DOHH2 (cell line): ENCODE measurements at regions not wholly inside any gene's neighbourhood (a gene's known extent, or its start where the extent isn't known, plus 50 kb on each side); places are given as distances from the start of the nearest gene placed in this dataset.

ENCODE experiments used
- CTCF ChIP-seq: fragments of 200-600 bp; sonication (generic); IDR thresholded peaks from one replicate; pipeline ENCODE4 v1.5.1; 2014; ENCODE audit warnings: antibody characterized with exemption, mild to moderate bottlenecking, low read depth, low read length; ENCODE audit not compliant: poor library complexity, severe bottlenecking
- EZH2phosphoT487 ChIP-seq: fragments of 200-600 bp; sonication (generic); IDR thresholded peaks from 2 replicates; pipeline ENCODE4 v1.6.1; 2017; ENCODE audit warnings: borderline replicate concordance, mild to moderate bottlenecking, antibody characterized with exemption, low read length, moderate library complexity, mixed read lengths

GRCh38 chr15:91649831-91650321 lies 203.6 kb upstream of the SLCO3A1 start:
- TF ChIP-seq CTCF (no peak), EZH2phosphoT487 (no peak)
